Activated T-helper 1 cell treated with anti-CD3 and anti-CD28 coated beads, Interleukin-12 subunit alpha, Interleukin-12 subunit beta, Interleukin-2, Interleukin-4 antibody, amounts not matched to agents 30 ng/mL and 10 ng/mL and 1 ng/mL, durations not matched to agents 14 hours and 24 hours and 36 hours (primary cell): ENCODE measurements at regions not wholly inside any gene's neighbourhood (a gene's known extent, or its start where the extent isn't known, plus 50 kb on each side); places are given as distances from the start of the nearest gene placed in this dataset.

Experiments used
- DNase-seq: peaks from one replicate; pipeline ENCODE4 v3.0.0; 2021; ENCODE audit warnings: low spot score
- H3K27ac Mint-ChIP-seq: one replicate; pipeline ENCODE4 v1.8.0; 2021; ENCODE audit warnings: mild to moderate bottlenecking, mixed read lengths
- H3K27me3 Mint-ChIP-seq: one replicate; pipeline ENCODE4 v1.8.0; 2022; ENCODE audit warnings: mild to moderate bottlenecking, moderate library complexity, mixed read lengths; ENCODE audit not compliant: insufficient read depth
- H3K36me3 Mint-ChIP-seq: one replicate; pipeline ENCODE4 v1.8.0; 2021; ENCODE audit warnings: low read depth, mixed read lengths
- H3K4me1 Mint-ChIP-seq: one replicate; pipeline ENCODE4 v1.8.0; 2021; ENCODE audit warnings: low read depth, mixed read lengths
- H3K4me3 Mint-ChIP-seq: one replicate; pipeline ENCODE4 v1.8.0; 2021; ENCODE audit warnings: mild to moderate bottlenecking, moderate library complexity, mixed read lengths
- H3K9me3 Mint-ChIP-seq: one replicate; pipeline ENCODE4 v1.8.0; 2021; ENCODE audit warnings: mixed read lengths
- intact Hi-C: fragments of 100-400 bp; cut with micrococcal nuclease; formaldehyde crosslinking; loops from one replicate; pipeline ENCODE4 v1.15.1; 2024

GRCh38 chr2:240284503-240285259 is 144.2 kb upstream of the OTOS start:
- Mint-ChIP-seq H3K4me3 (no peak overlapping the region), H3K27ac (no peak overlapping the region), H3K27me3 (peaks cover 21% of the 10 kb centered on the region), H3K4me1 (no peaks in the 10 kb centered on the region), H3K36me3 (no peaks in the 10 kb centered on the region), H3K9me3 (peaks cover 4% of the 10 kb centered on the region)
- intact Hi-C loops, result no loop called here
- no peak for DNase-seq

DNA sequence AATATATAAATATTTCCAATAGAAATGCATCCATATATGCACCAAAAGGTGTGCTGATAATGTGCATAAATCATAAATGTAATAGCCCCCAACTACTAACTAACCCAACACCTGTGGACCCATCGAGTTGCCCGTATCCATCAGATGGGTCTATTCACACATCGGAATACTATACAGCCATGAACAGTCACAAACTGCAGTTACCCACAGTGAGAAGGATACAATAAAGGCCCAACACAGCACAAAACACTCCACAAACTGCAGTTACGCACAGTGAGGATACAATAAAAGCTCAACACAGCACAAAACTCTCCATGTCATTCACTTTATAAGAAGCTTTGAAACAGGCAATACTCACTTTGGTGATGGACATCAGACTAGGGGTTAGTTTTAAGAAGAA is 145.3 kb upstream of the OTOS start:
- Mint-ChIP-seq H3K4me1 (no peaks in the 10 kb centered on the region), H3K4me3 (no peak overlapping the region), H3K27ac (no peak overlapping the region), H3K27me3 (peaks cover 16% of the 10 kb centered on the region), H3K9me3 (peaks cover 4% of the 10 kb centered on the region), H3K36me3 (no peaks in the 10 kb centered on the region)
- no peak for DNase-seq
- intact Hi-C loops, result no loop called here

DNA sequence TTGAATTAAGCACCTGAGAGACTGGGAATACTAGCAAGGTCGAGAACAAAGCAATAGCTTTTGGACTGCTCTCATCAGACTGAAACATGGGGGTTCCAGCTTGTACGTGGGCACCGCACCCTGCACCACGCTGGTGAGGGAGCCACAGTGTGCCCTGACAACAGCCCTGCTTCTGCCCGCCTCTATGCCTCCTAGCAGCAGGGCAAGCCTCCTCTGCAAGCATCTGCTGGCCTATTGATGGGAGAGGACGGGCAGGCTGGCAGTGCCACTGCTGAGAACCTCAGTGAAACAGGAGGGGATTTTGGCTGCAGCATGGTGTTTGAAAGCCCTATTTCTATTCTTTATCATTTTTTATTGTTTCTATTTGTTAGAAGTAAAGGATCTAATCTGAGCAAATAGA is 146.1 kb upstream of the OTOS start:
- Mint-ChIP-seq H3K9me3 (peaks cover 4% of the 10 kb centered on the region), H3K27ac (no peak overlapping the region), H3K4me1 (no peaks in the 10 kb centered on the region), H3K36me3 (no peaks in the 10 kb centered on the region), H3K4me3 (no peak overlapping the region), H3K27me3 (peaks cover 14% of the 10 kb centered on the region)
- no peak for DNase-seq
- intact Hi-C loops, result no loop called here

DNA sequence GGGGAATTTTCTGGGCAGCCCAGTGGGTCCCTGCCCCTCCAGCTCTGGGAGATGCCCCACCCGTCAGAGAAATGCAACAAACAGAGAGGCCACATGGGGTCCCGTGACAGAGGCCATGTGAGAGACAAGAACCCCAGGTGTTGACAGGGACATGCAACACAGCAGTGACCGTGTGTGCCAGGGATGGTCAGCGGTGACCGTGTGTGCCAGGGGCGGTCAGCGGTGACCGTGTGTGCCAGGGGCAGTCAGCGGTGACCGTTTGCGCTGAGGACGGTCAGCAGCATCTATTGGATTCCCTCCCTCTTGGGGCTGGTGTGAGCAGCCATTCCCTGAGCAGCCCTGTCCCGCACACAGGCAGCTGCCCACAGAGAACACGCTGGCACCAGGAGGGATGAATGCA is 146.6 kb upstream of the OTOS start:
- peaks cover 4% of the 10 kb centered on the region for H3K9me3 Mint-ChIP-seq

GRCh38 chr2:240287496-240288086 is 147.1 kb upstream of the OTOS start:
- peaks cover 7% of the 10 kb centered on the region for H3K27me3 Mint-ChIP-seq
- intact Hi-C loops, result no loop called here
- H3K9me3 Mint-ChIP-seq, result peaks cover 4% of the 10 kb centered on the region
- H3K36me3 Mint-ChIP-seq, result no peaks in the 10 kb centered on the region
- no peak overlapping the region for H3K4me3 Mint-ChIP-seq
- DNase-seq, result no peak
- H3K4me1 Mint-ChIP-seq, result no peaks in the 10 kb centered on the region
- H3K27ac Mint-ChIP-seq, result no peak overlapping the region

More for the DNA sequence above, 146.6 kb upstream of the OTOS start:
- intact Hi-C loops, result no loop called here
- Mint-ChIP-seq H3K36me3 (no peaks in the 10 kb centered on the region), H3K27ac (no peak overlapping the region), H3K27me3 (peaks cover 13% of the 10 kb centered on the region), H3K4me1 (no peaks in the 10 kb centered on the region), H3K4me3 (no peak overlapping the region)
- DNase-seq, result no peak

DNA sequence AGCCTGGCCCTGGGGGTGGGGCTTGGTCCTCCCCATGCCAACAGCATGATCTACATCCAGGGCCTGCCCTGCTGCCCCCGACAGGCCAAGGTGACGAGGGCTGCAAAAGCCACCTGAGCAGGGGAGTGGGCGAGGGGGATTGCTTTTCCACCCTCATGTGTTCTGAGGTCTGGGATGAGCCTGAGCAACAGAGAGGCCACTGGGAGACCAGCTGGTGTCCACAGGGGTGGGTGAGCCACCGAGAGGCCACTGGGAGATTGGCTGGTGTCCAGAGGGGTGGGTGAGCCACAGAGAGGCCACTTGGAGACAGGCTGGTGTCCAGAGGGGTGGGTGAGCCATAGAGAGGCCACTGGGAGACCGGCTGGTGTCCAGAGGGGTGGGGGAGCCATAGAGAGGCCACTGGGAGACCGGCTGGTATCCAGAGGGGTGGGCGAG is 147.4 kb upstream of the GPC1 start:
- no peaks in the 10 kb centered on the region for H3K4me1 Mint-ChIP-seq
- H3K9me3 Mint-ChIP-seq, result peaks cover 2% of the 10 kb centered on the region
- H3K4me3 Mint-ChIP-seq, result no peak overlapping the region
- no peak overlapping the region for H3K27ac Mint-ChIP-seq
- DNase-seq, result no peak
- intact Hi-C loops, result no loop called here
- H3K36me3 Mint-ChIP-seq, result no peaks in the 10 kb centered on the region
- H3K27me3 Mint-ChIP-seq, result peaks cover 4% of the 10 kb centered on the region

GRCh38 chr2:240289701-240290431 is 145.6 kb upstream of the GPC1 start:
- intact Hi-C loops, result no loop called here
- H3K27me3 Mint-ChIP-seq, result peaks cover 2% of the 10 kb centered on the region
- no peaks in the 10 kb centered on the region for H3K4me1 Mint-ChIP-seq
- no peak overlapping the region for H3K4me3 Mint-ChIP-seq
- DNase-seq, result no peak
- H3K36me3 Mint-ChIP-seq, result no peaks in the 10 kb centered on the region
- no peak overlapping the region for H3K27ac Mint-ChIP-seq
- H3K9me3 Mint-ChIP-seq, result no peaks in the 10 kb centered on the region

- DNase-seq, result no peak
- H3K4me3 Mint-ChIP-seq, result no peak overlapping the region
- no peak overlapping the region for H3K27ac Mint-ChIP-seq
- intact Hi-C loops, result no loop called here
- H3K36me3 Mint-ChIP-seq, result no peaks in the 10 kb centered on the region
- no peaks in the 10 kb centered on the region for H3K9me3 Mint-ChIP-seq
- H3K27me3 Mint-ChIP-seq, result peaks cover 2% of the 10 kb centered on the region
- H3K4me1 Mint-ChIP-seq, result no peaks in the 10 kb centered on the region
These were observed 144.8 kb upstream of the GPC1 start for GRCh38 chr2:240290432-240291336.

GRCh38 chr2:240291337-240292034 is 144.0 kb upstream of the GPC1 start:
- intact Hi-C loops, result no loop called here
- H3K4me3 Mint-ChIP-seq, result no peak overlapping the region
- H3K4me1 Mint-ChIP-seq, result no peaks in the 10 kb centered on the region
- peaks cover 2% of the 10 kb centered on the region for H3K27me3 Mint-ChIP-seq
- no peaks in the 10 kb centered on the region for H3K9me3 Mint-ChIP-seq
- no peak for DNase-seq
- H3K36me3 Mint-ChIP-seq, result no peaks in the 10 kb centered on the region
- H3K27ac Mint-ChIP-seq, result no peak overlapping the region

- no peak overlapping the region for H3K4me3 Mint-ChIP-seq
- intact Hi-C loops, result no loop called here
These were observed 143.4 kb upstream of the GPC1 start for GRCh38 chr2:240292035-240292574.

GRCh38 chr2:240292619-240293525 is 142.6 kb upstream of the GPC1 start:
- no peak overlapping the region for H3K27ac Mint-ChIP-seq
- peaks cover 2% of the 10 kb centered on the region for H3K27me3 Mint-ChIP-seq
- H3K36me3 Mint-ChIP-seq, result no peaks in the 10 kb centered on the region
- no peaks in the 10 kb centered on the region for H3K9me3 Mint-ChIP-seq
- DNase-seq, result no peak
- H3K4me1 Mint-ChIP-seq, result no peaks in the 10 kb centered on the region
- H3K4me3 Mint-ChIP-seq, result no peak overlapping the region
- intact Hi-C loops, result no loop called here

More at GRCh38 chr2:240292035-240292574, 143.4 kb upstream of the GPC1 start:
- Mint-ChIP-seq H3K9me3 (no peaks in the 10 kb centered on the region), H3K36me3 (no peaks in the 10 kb centered on the region), H3K27ac (no peak overlapping the region), H3K4me1 (no peaks in the 10 kb centered on the region), H3K27me3 (peaks cover 2% of the 10 kb centered on the region)
- DNase-seq, result no peak
